Gastroesophageal sphincter (tissue), 3 donors: ENCODE measurements at regions not wholly inside any gene's neighbourhood (a gene's known extent, or its start where the extent isn't known, plus 50 kb on each side); places are given as distances from the start of the nearest gene placed in this dataset.

Experiments
- CTCF ChIP-seq, 4 experiments: fragments of 200-600 bp in 2 of 4; fragments of 450-650 bp in 2 of 4; sonication (generic) in 1 of 4; IDR thresholded peaks; one replicate each; pipeline ENCODE4 v1.5.1; 2017 to 2019; ENCODE audit warnings: antibody characterized with exemption in 4 of 4, mild to moderate bottlenecking in 2 of 4, moderate library complexity in 2 of 4
- POLR2A ChIP-seq, 2 donors: fragments of 450-650 bp; IDR thresholded peaks; one replicate each; pipeline ENCODE4 v1.6.1; 2017; ENCODE audit warnings: antibody characterized with exemption in 2 of 2, mild to moderate bottlenecking in 2 of 2, moderate library complexity in 1 of 2

DNA sequence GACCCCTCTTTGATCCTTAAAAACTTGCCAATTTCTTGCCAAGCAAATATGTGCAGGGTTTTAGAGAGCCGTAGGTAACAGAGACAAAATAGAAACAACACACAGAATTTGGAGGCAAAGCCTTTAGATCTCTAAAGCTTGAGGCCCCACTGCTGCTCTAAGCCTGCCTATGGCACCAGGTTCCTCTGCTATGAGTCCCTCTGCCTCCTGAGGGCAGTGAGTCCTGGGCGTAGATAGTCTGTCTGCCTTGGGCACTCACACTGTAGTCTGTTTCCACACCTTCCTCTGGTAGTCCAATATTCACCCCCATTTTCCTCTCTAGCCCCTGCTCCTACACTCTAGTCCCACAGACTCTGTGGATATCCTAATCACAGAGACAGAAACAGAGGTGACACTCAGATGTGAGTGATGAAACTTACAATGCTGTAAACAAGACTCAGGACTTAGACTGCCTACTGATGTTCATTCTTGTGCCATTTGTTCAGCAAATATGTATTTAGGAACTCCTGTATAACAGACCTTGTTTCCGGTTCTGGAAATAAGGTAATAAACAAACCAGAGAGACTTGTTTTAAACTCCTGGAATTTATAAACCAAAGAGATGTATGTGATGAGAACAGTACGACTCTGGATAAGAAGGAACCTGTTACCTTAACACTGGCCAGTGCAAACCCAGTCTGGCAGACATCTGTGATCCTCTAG lies 153.3 kb upstream of the PRSS1 start:
- no peak for TF ChIP-seq CTCF (IDR thresholded peaks at IDR 0.05)
- no peak for TF ChIP-seq POLR2A (IDR thresholded peaks at IDR 0.05)
